ENCODE measurements at regions not wholly inside any gene's neighbourhood (a gene's known extent, or its start where the extent isn't known, plus 50 kb on each side); places are given as distances from the start of the nearest gene placed in this dataset.

DNA sequence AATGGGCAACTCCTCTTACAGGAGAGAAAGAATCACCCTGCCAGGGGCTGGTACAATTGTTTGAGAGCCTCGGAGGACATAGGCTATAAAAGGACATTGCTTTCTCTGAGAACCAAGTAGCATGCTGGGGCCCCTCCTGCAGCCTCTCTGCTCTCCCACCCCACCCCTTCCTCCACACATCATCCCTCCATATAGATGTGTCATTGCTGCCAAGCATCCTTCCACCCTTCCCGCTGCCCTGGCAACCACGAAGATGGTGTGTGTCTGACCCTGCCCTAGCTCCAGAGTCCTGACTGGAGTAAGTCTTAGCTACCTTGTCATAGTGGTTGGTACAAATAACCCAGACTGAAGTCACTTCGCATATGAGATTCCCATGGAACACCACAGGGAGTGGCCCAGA lies 129.7 kb downstream of the SNX5 start:
- no peak for DNase-seq (ENCODE audit: low spot score)
- no peak for ATAC-seq (ENCODE audit: low read depth)
- H3K27me3 ChIP-seq (ENCODE audit: insufficient read depth, poor library complexity, severe bottlenecking) = no peaks in the 10 kb centered on the region
- no peak overlapping the region for H3K27ac ChIP-seq (ENCODE audit: poor library complexity, severe bottlenecking)
- H3K9me3 ChIP-seq (ENCODE audit: severe bottlenecking) = peaks cover 6% of the 10 kb centered on the region
- no peaks in the 10 kb centered on the region for H3K36me3 ChIP-seq (ENCODE audit: low read depth)
- H3K4me3 ChIP-seq (ENCODE audit: severe bottlenecking) = no peak overlapping the region
- H3K4me1 ChIP-seq (ENCODE audit: insufficient read depth, poor library complexity, severe bottlenecking) = peaks cover 35% of the 10 kb centered on the region
- TF ChIP-seq, protein P1, sequence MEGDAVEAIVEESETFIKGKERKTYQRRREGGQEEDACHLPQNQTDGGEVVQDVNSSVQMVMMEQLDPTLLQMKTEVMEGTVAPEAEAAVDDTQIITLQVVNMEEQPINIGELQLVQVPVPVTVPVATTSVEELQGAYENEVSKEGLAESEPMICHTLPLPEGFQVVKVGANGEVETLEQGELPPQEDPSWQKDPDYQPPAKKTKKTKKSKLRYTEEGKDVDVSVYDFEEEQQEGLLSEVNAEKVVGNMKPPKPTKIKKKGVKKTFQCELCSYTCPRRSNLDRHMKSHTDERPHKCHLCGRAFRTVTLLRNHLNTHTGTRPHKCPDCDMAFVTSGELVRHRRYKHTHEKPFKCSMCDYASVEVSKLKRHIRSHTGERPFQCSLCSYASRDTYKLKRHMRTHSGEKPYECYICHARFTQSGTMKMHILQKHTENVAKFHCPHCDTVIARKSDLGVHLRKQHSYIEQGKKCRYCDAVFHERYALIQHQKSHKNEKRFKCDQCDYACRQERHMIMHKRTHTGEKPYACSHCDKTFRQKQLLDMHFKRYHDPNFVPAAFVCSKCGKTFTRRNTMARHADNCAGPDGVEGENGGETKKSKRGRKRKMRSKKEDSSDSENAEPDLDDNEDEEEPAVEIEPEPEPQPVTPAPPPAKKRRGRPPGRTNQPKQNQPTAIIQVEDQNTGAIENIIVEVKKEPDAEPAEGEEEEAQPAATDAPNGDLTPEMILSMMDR (IDR thresholded peaks at IDR 0.05; ENCODE audit: poor library complexity, severe bottlenecking) = no peak

DNA sequence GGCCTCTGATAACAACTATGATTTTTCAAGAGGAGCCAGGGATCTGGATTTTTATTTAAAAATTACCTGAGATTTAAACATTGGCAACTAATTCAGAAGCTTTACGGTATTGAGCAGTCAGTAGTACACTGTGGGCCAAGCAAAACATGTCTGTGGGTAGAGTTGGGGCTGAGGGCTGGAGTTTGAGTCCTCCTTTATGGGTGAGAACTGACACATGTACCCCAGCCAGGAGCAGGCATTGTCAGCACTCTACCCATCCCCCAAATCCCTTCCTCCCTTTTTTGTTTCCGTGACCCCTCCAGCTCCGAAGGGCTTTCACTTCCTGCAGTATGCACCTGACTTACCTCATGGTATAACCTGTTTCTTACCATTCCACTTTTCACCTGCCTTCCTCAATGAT lies 131.4 kb downstream of the SNX5 start:
- Histone ChIP-seq H3K36me3 (ENCODE audit: low read depth) (no peaks in the 10 kb centered on the region), H3K4me3 (ENCODE audit: severe bottlenecking) (no peak overlapping the region), H3K4me1 (ENCODE audit: insufficient read depth, poor library complexity, severe bottlenecking) (peaks cover 37% of the 10 kb centered on the region), H3K27ac (ENCODE audit: poor library complexity, severe bottlenecking) (no peak overlapping the region), H3K9me3 (ENCODE audit: severe bottlenecking) (peaks cover 6% of the 10 kb centered on the region), H3K27me3 (ENCODE audit: insufficient read depth, poor library complexity, severe bottlenecking) (no peaks in the 10 kb centered on the region)
- DNase-seq (ENCODE audit: low spot score) (no peak), ATAC-seq (ENCODE audit: low read depth) (no peak)
- TF ChIP-seq, protein P1 (IDR thresholded peaks at IDR 0.05; ENCODE audit: poor library complexity, severe bottlenecking) = no peak

DNA sequence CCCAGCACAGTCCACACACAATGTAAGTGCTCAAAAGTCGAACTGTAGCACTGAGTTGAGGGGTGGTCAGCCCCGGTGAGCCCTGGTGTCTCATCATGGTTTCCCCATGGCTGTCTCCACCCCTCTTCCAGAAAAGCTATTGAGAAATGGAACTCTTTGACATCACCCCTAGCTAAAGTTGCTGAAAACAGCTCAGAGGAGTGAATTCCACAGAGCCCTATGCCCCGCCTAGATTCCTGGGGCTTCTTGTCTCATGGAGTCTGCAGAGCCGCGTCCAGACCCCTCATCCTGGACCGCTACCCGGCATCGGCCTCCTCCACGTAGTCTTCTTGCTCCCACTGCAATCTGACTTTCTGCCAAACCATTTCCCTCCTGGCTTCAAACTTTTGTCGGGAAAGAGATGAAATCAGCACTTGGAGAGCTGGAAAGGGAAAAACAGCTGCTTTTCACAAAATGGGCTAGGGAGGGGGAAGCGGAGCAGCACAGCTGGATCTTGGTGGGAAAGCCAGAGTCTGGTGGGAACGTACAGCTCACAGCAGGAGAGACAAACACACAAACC lies 132.2 kb downstream of the SNX5 start:
- TF ChIP-seq, protein P1 (IDR thresholded peaks at IDR 0.05; ENCODE audit: poor library complexity, severe bottlenecking) = no peak
- Histone ChIP-seq H3K9me3 (ENCODE audit: severe bottlenecking) (peaks cover 6% of the 10 kb centered on the region), H3K27ac (ENCODE audit: poor library complexity, severe bottlenecking) (peak overlapping the region; percentile 87), H3K4me1 (ENCODE audit: insufficient read depth, poor library complexity, severe bottlenecking) (peaks cover 37% of the 10 kb centered on the region), H3K4me3 (ENCODE audit: severe bottlenecking) (no peak overlapping the region), H3K27me3 (ENCODE audit: insufficient read depth, poor library complexity, severe bottlenecking) (no peaks in the 10 kb centered on the region), H3K36me3 (ENCODE audit: low read depth) (no peaks in the 10 kb centered on the region)
- DNase-seq (ENCODE audit: low spot score) (no peak), ATAC-seq (ENCODE audit: low read depth) (no peak)

DNA sequence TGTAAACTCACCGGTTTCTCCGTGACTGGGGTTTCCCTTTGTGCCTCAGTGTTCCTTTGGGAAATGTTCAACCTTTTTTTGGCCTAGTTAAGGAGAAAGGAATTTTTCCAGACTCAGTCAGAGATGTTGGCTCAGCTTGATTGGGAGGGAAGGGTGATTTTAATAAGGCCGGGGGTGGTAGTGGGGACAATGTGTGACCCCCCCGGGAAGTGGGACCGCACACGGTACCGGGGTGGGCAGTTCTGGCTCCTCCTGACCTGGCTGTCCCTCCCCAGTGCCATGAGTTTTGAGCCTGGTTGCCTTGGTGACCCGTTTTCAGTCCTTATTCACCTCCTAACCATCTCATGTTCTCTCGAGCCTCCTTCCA lies 132.7 kb downstream of the SNX5 start:
- H3K4me1 ChIP-seq (ENCODE audit: insufficient read depth, poor library complexity, severe bottlenecking) = peaks cover 37% of the 10 kb centered on the region
- DNase-seq (ENCODE audit: low spot score) (no peak), ATAC-seq (ENCODE audit: low read depth) (no peak)
- H3K27me3 ChIP-seq (ENCODE audit: insufficient read depth, poor library complexity, severe bottlenecking) = no peaks in the 10 kb centered on the region
- no peak overlapping the region for H3K4me3 ChIP-seq (ENCODE audit: severe bottlenecking)
- TF ChIP-seq, protein P1 (IDR thresholded peaks at IDR 0.05; ENCODE audit: poor library complexity, severe bottlenecking) = no peak
- peak overlapping the region; percentile 87 for H3K27ac ChIP-seq (ENCODE audit: poor library complexity, severe bottlenecking)
- H3K9me3 ChIP-seq (ENCODE audit: severe bottlenecking) = peaks cover 6% of the 10 kb centered on the region
- no peaks in the 10 kb centered on the region for H3K36me3 ChIP-seq (ENCODE audit: low read depth)

DNA sequence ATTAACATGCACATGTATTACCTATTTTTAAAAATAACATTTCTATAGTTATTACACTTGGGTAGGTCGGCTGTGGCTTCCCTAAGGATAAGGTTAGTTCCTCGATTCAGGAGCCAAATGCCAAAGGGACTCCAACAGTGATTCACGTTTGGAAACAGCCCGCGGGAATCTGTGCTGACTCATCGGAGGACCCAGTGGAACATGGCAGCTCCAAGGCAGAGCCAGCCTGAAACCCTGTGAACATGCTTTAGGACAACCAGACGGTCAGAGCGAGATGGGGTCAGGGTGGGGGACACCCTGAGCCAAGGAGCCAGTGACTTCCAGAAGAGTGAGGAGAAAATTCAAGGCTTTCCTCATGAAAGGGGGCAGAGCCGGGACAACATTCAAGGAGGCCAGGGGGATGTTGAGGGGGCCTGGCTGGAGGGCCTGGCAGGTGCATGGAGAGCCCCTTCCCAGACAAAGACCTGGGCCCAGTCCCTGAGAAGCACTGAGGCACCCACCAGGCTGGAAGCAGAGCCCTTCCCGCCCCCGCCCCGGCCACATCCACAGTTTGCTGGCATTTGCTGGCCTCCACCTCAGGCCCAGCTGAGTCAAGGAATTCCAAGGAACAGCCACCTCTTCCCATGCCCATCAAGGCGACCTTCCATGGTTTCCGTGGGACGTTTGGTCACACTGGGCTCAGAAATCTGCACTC lies 133.2 kb downstream of the SNX5 start:
- Histone ChIP-seq H3K27me3 (ENCODE audit: insufficient read depth, poor library complexity, severe bottlenecking) (no peaks in the 10 kb centered on the region), H3K36me3 (ENCODE audit: low read depth) (no peaks in the 10 kb centered on the region), H3K9me3 (ENCODE audit: severe bottlenecking) (peaks cover 2% of the 10 kb centered on the region), H3K27ac (ENCODE audit: poor library complexity, severe bottlenecking) (peak overlapping the region; percentile 87), H3K4me1 (ENCODE audit: insufficient read depth, poor library complexity, severe bottlenecking) (peaks cover 37% of the 10 kb centered on the region), H3K4me3 (ENCODE audit: severe bottlenecking) (no peak overlapping the region)
- ATAC-seq (ENCODE audit: low read depth) (peak; percentile 86), DNase-seq (ENCODE audit: low spot score) (peak; percentile 88)
- TF ChIP-seq, protein P1 (IDR thresholded peaks at IDR 0.05; ENCODE audit: poor library complexity, severe bottlenecking) = no peak

All from RWPE2 (cell line).